ENCODE measurements at regions not wholly inside any gene's neighbourhood (a gene's known extent, or its start where the extent isn't known, plus 50 kb on each side); places are given as distances from the start of the nearest gene placed in this dataset.

GRCh38 chr7:28329661-28330363, 82.5 kb upstream of the CREB5 start:
- TF ChIP-seq, protein P1, sequence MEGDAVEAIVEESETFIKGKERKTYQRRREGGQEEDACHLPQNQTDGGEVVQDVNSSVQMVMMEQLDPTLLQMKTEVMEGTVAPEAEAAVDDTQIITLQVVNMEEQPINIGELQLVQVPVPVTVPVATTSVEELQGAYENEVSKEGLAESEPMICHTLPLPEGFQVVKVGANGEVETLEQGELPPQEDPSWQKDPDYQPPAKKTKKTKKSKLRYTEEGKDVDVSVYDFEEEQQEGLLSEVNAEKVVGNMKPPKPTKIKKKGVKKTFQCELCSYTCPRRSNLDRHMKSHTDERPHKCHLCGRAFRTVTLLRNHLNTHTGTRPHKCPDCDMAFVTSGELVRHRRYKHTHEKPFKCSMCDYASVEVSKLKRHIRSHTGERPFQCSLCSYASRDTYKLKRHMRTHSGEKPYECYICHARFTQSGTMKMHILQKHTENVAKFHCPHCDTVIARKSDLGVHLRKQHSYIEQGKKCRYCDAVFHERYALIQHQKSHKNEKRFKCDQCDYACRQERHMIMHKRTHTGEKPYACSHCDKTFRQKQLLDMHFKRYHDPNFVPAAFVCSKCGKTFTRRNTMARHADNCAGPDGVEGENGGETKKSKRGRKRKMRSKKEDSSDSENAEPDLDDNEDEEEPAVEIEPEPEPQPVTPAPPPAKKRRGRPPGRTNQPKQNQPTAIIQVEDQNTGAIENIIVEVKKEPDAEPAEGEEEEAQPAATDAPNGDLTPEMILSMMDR (IDR thresholded peaks at IDR 0.05; ENCODE audit: borderline replicate concordance, extremely low read depth, low read length, poor library complexity, severe bottlenecking) = no peak
- no peak for TF ChIP-seq EZH2 (IDR thresholded peaks at IDR 0.05; ENCODE audit: borderline replicate concordance, low read depth, low read length, severe bottlenecking)

Measured in DND-41 (cell line).